COLO668 (cell line): ENCODE measurements at regions not wholly inside any gene's neighbourhood (a gene's known extent, or its start where the extent isn't known, plus 50 kb on each side); places are given as distances from the start of the nearest gene placed in this dataset.
A peak's percentile ranks its signal among the peaks of the same experiment; 100 is the strongest.

Experiments
- DNase-seq: peaks from one replicate; lab custom pipeline; 2025; ENCODE audit not compliant: unreplicated experiment; lab: John Stamatoyannopoulos, UW

DNA sequence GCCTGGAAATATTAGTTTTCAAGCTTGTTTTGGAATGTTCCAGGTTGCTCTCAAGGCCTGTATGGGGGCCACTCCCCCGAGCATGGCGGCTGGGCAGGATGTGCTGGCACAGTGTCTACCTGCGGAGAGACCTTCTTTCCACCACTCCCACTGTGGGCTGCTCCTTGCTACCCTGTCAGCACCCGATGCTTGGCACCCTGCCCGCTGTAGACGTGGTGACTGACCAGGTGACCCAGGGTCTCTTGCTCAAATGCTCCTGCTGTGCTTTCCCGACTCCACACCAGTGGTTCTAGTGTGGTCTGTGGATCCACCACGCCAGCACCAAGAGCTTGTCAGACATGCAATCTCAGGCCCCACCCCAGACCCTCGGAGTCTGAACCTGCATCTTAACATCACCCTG lies 213.3 kb downstream of the SH3BP4 start:
- no peak for DNase-seq

GRCh38 chr2:235165631-235166030 lies 213.8 kb downstream of the SH3BP4 start:
- no peak for DNase-seq

DNA sequence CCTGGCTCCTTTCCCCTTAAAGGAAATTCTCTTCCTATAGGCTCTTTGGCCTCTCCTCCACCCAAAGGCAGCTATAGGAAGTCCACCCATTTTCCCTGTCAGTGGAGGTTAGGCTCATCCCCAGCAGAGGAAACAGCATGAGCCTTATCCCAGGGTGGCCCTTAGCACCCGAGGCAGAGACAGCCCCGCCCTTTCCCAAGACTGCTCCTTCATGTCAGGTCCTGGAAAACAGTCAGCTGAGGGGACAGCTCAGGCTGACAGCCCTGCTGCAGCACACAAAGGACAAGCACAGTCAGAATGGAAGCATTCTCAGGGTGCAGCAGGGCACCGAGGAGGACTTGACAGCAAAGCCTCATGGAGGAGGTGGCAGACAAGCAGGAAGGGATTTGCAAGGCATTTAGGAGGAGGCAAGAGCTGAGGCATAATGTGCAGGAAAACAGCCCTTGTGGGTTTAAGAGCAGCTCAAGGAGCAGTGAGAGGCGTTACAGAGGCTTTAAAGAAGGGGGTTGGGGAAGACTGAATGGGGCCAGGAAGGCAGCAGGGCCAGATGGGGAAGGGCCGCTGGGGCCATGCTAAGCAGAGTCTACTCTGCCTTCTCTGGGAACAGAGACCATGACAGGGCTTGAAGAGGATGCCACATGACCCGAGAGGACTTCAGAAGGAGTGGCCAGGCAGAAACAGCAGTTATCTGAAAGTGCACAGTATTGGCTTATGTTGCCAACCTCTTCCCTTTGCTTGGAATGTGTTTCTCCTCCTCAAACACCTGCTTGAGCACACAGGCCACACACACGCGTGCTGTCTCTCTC lies 216.6 kb downstream of the SH3BP4 start:
- no peak for DNase-seq

DNA sequence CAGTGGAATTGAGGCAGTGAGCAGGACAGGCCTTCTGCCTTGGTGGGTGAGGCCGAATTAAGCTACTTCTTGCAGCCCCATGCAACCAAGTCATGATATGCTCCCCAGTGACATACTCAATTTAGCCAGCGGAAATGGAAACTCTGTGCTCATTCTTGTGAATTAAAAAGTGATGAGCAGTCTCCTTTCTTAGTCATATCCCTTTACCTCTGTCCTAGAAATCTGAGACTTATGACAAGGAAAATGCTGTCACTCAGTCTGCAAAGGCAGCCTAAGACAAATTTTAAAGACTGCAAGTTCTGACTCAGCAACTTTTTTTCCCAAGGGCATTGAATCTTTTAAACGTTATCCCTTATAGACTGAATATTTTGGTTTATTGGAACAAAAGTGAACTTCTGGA lies 218.2 kb downstream of the SH3BP4 start:
- no peak for DNase-seq

- DNase-seq: peak; percentile 79
Observed at GRCh38 chr2:235170536-235171521, 219.0 kb downstream of the SH3BP4 start.

DNA sequence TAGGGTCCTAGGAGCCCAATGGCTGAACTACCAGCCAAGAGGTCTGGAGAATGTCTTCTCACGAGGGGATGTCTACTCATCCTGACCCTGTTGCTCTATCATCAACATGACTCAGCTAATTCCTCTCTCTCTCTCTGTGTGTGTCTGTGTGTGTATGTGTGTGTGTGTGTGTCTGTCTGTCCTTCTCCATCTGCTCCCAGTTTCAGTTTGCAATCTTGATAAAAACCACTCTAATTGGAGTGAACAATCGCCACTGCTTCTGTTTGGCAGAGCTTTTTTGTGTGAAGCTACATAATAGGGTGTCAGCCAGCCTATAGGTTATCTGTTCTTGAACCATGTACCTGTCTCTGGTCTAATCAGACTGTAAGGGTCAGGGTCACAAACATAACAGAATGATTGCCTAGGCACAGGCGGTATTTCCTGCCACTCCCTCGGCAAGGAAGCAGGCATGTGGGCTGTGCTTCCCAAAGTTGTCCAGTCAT lies 219.8 kb downstream of the SH3BP4 start:
- no peak for DNase-seq

DNA sequence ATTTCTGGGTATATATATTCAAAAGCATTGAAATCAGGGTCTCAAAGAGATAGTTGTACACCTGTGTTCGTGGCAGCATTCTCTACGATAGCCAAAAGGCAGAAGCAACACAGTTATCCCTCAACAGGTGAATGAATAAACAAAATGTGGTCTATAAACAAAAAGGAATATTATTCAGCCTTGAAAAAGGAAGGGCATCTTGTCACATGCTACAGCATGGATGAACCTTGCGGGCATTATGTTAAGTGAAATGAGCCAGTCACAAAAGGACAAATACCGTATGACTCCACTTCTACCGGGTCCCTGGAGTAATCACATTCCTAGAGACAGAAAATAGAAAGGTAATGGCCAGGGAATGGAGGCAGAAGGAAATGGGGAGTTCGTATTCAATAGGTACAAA lies 228.8 kb downstream of the SH3BP4 start:
- DNase-seq: no peak

- no peak for DNase-seq
Observed at GRCh38 chr2:235183786-235184185, 232.0 kb downstream of the SH3BP4 start.

DNA sequence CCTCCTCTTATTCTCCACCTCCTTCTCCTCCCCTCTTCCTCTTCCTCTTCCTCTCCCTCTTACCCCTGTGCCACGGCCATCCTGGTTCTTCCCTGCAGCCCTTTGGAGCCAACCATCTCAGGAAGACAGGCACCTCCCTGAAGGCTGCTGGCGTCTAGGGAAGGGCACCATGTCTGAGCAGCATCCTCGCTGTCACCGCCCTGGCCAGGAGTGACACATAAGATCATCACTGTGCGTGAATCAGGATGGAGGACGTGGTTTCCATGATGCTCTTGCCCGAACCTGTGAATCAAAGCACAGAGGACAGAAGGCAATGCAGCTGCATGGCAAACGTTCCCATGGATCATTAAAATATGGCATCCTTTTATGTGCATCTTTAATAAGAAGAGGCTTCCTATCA lies 236.0 kb downstream of the SH3BP4 start:
- no peak for DNase-seq

DNA sequence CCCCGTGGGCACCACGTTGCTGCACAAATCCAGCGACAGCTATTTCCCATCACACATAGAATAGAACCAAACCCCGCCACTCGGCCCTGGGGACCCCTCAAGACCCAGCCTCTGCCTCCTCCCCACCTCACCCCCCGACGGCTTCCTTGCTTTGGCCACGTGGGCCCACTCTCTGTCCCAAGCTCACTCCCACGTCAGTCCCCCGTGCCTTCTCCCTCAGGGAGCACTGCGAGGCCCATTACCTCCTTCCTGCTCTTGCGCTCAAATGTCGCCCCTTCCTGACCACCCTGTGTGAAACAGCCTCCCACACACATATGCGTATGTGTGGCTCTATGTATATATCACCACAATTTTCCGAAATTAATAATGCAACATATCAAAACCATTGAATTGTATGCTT lies 239.7 kb downstream of the SH3BP4 start:
- DNase-seq: no peak

DNA sequence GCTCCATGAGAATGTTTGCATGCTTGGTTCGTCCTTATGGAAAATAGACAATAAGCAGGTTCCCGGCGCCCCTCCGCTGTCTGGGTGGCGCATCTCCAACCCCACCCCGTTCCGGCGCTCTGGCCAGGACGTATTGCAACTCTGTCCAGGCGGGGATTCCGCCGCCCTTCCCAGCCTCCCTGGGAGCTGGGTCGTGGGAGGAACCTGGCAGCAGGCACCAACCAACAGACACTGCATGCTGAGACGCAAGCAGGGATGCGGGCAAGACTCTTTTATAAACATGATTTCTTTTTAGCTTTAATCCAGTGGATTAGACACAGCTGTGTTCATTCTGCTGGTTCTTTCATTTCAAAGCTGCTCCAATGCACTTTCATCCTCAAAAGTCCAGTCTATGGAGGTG lies 240.2 kb downstream of the SH3BP4 start:
- no peak for DNase-seq

- no peak for DNase-seq
Observed at GRCh38 chr2:235194351-235194750, 242.5 kb downstream of the SH3BP4 start.

GRCh38 chr2:235194836-235195235 lies 243.0 kb downstream of the SH3BP4 start:
- no peak for DNase-seq

DNA sequence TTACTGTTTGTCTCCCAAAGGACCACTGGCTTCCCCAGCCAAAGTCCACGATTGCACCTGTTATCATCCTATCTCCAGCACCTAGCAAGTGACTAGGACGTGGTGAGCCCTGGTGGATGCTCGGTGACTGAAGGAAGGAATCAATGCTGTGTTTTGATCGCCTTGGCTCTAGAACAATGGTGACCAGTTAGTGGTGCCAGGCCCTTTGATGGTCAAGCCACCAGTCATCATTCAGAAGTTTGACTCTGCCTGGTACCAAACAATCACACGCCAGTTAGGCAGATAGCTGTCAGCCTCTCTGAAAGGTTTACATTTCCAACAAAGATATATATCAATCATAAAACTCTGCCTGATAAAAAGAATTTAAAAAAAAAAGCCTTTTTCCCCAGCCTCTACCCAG lies 244.1 kb downstream of the SH3BP4 start:
- no peak for DNase-seq

- DNase-seq: no peak
Observed at GRCh38 chr2:235199128-235199527, 247.3 kb downstream of the SH3BP4 start.

DNA sequence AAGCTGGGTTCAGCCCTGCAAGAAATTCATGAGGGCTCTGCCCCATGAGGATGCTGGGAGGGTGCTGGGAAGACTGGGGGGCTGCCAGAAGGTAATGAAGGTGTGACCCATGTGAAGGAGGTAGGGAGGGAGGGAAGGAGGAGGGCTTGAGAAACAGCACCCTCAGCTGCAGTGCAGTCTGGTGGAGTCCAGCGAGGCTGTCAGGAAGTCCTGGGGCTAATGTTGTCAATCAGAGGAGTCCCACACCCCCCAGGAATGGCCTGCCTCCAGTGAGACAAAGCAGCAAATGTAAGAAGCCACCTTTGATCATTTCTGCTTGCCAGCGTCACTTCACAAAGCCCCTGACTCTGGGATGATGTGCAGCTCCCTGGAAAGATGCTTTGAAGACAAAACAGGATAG lies 248.4 kb downstream of the SH3BP4 start:
- no peak for DNase-seq

DNA sequence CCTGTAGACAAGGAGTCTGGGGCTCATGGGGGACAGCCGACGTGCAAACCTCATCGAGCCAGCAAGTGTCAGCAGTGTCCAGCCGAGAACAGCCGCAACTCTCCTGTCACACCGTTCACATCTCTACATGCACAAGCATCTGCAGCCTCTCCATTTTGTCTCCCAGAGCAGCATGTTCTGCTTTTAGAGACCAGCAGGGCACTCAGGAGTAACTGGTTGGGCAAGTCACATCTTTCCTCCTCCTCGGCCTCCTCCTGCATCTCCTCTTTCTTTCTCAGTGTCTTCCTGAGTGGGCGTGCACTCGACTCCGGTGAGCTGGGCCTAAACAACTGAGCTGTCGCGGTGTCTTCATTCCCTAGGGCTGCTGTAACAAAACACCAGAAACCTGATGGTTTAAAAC lies 249.9 kb downstream of the SH3BP4 start:
- no peak for DNase-seq

GRCh38 chr2:235204948-235205347 lies 253.1 kb downstream of the SH3BP4 start:
- DNase-seq: no peak

DNA sequence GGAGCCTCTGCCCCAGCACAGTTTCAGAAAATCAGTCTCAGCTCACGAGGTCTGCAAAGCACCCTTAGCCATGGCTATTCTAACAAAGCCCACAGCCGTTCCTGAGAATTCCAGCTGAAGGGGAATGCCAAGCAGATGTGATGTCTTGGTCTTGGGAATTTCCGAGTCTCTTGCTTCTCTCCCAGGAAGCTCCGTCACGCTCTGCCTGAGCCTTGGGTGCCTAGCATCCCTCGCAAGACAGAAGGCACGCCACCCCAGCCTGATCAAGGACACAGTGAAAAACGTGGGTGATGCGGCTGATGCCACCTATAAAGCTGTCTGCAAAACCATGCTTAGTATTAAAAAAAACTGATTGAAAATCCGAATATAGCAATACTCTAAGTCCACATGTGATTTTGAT lies 254.6 kb downstream of the SH3BP4 start:
- DNase-seq: no peak

- peak; percentile 17 for DNase-seq
Observed at GRCh38 chr2:235206980-235207579, 255.3 kb downstream of the SH3BP4 start.

GRCh38 chr2:235211056-235211455 lies 259.2 kb downstream of the SH3BP4 start:
- DNase-seq: no peak
